Lower leg skin (tissue), 4 donors: ENCODE measurements at regions not wholly inside any gene's neighbourhood (a gene's known extent, or its start where the extent isn't known, plus 50 kb on each side); places are given as distances from the start of the nearest gene placed in this dataset.
"Not testable (repeated sequence)": the region's sequence is repeated elsewhere in the genome, so short reads cannot be mapped to it uniquely, and the experiment has no call there.

ENCODE experiments used
- DNase-seq, 2 donors: peaks; one replicate each; pipeline ENCODE4 v3.0.0-alpha.2; 2019; ENCODE audit warnings: low spot score in 2 of 2
- H3K4me3 ChIP-seq: fragments of 200-600 bp; sonication (generic); 2 replicates; pipeline ENCODE4 v1.5.1; 2017; ENCODE audit warnings: mild to moderate bottlenecking, low read depth; ENCODE audit not compliant: poor library complexity, severe bottlenecking
- CTCF ChIP-seq, 3 donors: fragments of 450-650 bp; IDR thresholded peaks; one replicate each; pipeline ENCODE4 v1.5.1; 2016; ENCODE audit warnings: antibody characterized with exemption in 3 of 3, mild to moderate bottlenecking in 3 of 3, moderate library complexity in 2 of 3
- POLR2A ChIP-seq, 2 donors: fragments of 450-650 bp; IDR thresholded peaks; one replicate each; pipeline ENCODE4 v1.6.1; 2016 to 2017; ENCODE audit warnings: antibody characterized with exemption in 2 of 2, mild to moderate bottlenecking in 1 of 2, moderate library complexity in 1 of 2
- WGBS, 2 donors: methylation state at CpG; one replicate each; pipeline ENCODE4 v1.1.5; 2018; 5-methylcytosine and 5-hydroxymethylcytosine counted together
- intact Hi-C: fragments of 100-400 bp; cut with DNase I; formaldehyde crosslinking; loops from one replicate; pipeline ENCODE4 v1.15.0; 2023; ENCODE audit warnings: low total_unique reads

- DNase-seq = no peak
- TF ChIP-seq POLR2A (IDR thresholded peaks at IDR 0.05) = no peak
- TF ChIP-seq CTCF (IDR thresholded peaks at IDR 0.05) = no peak
- H3K4me3 ChIP-seq = no peak overlapping the region
- intact Hi-C loops = no loop called here
- 95% methylated on average over 4 of the region's 4 CpGs for WGBS, 2 donors
These were observed 112.7 kb upstream of the BMPER start for GRCh38 chr7:33792547-33793105.

GRCh38 chr7:33793616-33794015 lies 111.7 kb upstream of the BMPER start:
- no peak for TF ChIP-seq CTCF (IDR thresholded peaks at IDR 0.05)
- TF ChIP-seq POLR2A (IDR thresholded peaks at IDR 0.05) = no peak
- DNase-seq = no peak
- intact Hi-C loops = no loop called here
- H3K4me3 ChIP-seq = no peak overlapping the region
- WGBS, 2 donors = 86 to 90% methylated on average over 2 of the region's 2 CpGs

- no peak for DNase-seq
- no peak for TF ChIP-seq CTCF (IDR thresholded peaks at IDR 0.05)
- no peak for TF ChIP-seq POLR2A (IDR thresholded peaks at IDR 0.05)
- H3K4me3 ChIP-seq = no peak overlapping the region
- intact Hi-C loops = no loop called here
- WGBS, 2 donors = 93 to 95% methylated on average over 6 of the region's 6 CpGs
These were observed 110.9 kb upstream of the BMPER start for GRCh38 chr7:33794419-33794818.

GRCh38 chr7:33794959-33795358 lies 110.4 kb upstream of the BMPER start:
- WGBS, 2 donors = 95% methylated on average over 6 of the region's 6 CpGs
- no peak for TF ChIP-seq POLR2A (IDR thresholded peaks at IDR 0.05)
- TF ChIP-seq CTCF (IDR thresholded peaks at IDR 0.05) = no peak
- no peak for DNase-seq
- intact Hi-C loops = no loop called here
- no peak overlapping the region for H3K4me3 ChIP-seq

- TF ChIP-seq CTCF (IDR thresholded peaks at IDR 0.05) (no peak), POLR2A (IDR thresholded peaks at IDR 0.05) (no peak)
- 97 to 100% methylated on average over 1 of the region's 1 CpG for WGBS, 2 donors
- no peak overlapping the region for H3K4me3 ChIP-seq
- intact Hi-C loops = no loop called here
- DNase-seq = no peak
These were observed 108.8 kb upstream of the BMPER start for GRCh38 chr7:33796538-33796937.

GRCh38 chr7:33797512-33797911 lies 107.8 kb upstream of the BMPER start:
- intact Hi-C loops = not testable (repeated sequence)

More at GRCh38 chr7:33797512-33797911, 107.8 kb upstream of the BMPER start:
- not testable (repeated sequence) for DNase-seq, H3K4me3 ChIP-seq
- 90 to 94% methylated on average over 6 of the region's 6 CpGs for WGBS, 2 donors
